Neural progenitor cell (in vitro differentiated cells): ENCODE measurements at regions not wholly inside any gene's neighbourhood (a gene's known extent, or its start where the extent isn't known, plus 50 kb on each side); places are given as distances from the start of the nearest gene placed in this dataset.

ENCODE experiments used
- CTCF ChIP-seq: fragments of 200-600 bp; sonication (generic); IDR thresholded peaks from 2 replicates; pipeline ENCODE4 v1.5.1; 2017; ENCODE audit warnings: antibody characterized with exemption, mild to moderate bottlenecking
- EZH2 ChIP-seq: fragments of 200-600 bp; sonication (generic); IDR thresholded peaks from 2 replicates; pipeline ENCODE4 v1.6.1; 2017; ENCODE audit warnings: antibody characterized with exemption, mild to moderate bottlenecking, moderate library complexity

- TF ChIP-seq CTCF = no peak
- TF ChIP-seq EZH2 = no peak
These were observed 324.0 kb upstream of the ACVR2A start for GRCh38 chr2:147520817-147521216.
